DMS153 treated with DMSO at 0.1 percent for 48 hours (cell line): ENCODE measurements at regions not wholly inside any gene's neighbourhood (a gene's known extent, or its start where the extent isn't known, plus 50 kb on each side); places are given as distances from the start of the nearest gene placed in this dataset.
"Not testable (repeated sequence)": the region's sequence is repeated elsewhere in the genome, so short reads cannot be mapped to it uniquely, and the experiment has no call there.

ENCODE experiments used
- DNase-seq: peaks from one replicate; lab custom pipeline; 2025; ENCODE audit not compliant: unreplicated experiment; lab: John Stamatoyannopoulos, UW

- DNase-seq: not testable (repeated sequence)
Measured at GRCh38 chr4:186363038-186363437, 97.0 kb downstream of the F11 start.

GRCh38 chr4:186360551-186360950, 94.6 kb downstream of the F11 start:
- no peak for DNase-seq

- peak; percentile 84 for DNase-seq
Measured at GRCh38 chr4:186351668-186352194, 85.7 kb downstream of the F11 start.

- peak; percentile 49 for DNase-seq
Measured at GRCh38 chr4:186348433-186348832, 82.4 kb downstream of the F11 start.

- DNase-seq: no peak
Measured at GRCh38 chr4:186347743-186348142, 81.8 kb downstream of the F11 start.

GRCh38 chr4:186345184-186345583, 79.2 kb downstream of the F11 start:
- DNase-seq: no peak

GRCh38 chr4:186342582-186342981, 76.6 kb downstream of the F11 start:
- DNase-seq: no peak

- DNase-seq: no peak
Measured at GRCh38 chr4:186341655-186342054, 75.7 kb downstream of the F11 start.
